T47D (cell line): ENCODE measurements at regions not wholly inside any gene's neighbourhood (a gene's known extent, or its start where the extent isn't known, plus 50 kb on each side); places are given as distances from the start of the nearest gene placed in this dataset.

Source experiments
- DNase-seq, 2 experiments: peaks; one replicate each; pipeline versions ENCODE4 v3.0.0 to v3.0.0-alpha.2; 2011 to 2012; ENCODE audit warnings: low read depth in 1 of 2, low spot score in 1 of 2
- JUND ChIP-seq: IDR thresholded peaks from 2 replicates; pipeline ENCODE4 v1.6.1; 2012; ENCODE audit warnings: low read depth
- in situ Hi-C: cut with HindIII; loops from 2 replicates; pipeline ENCODE4 v1.10.0; 2016; ENCODE audit warnings: low sequenced_read_pairs, low pct_unique_long_range_greater_than_20kb

GRCh38 chr9:108803428-108804065 is 52.2 kb downstream of the ACTL7B start:
- no peak for DNase-seq
- TF ChIP-seq JUND = no peak
- in situ Hi-C loops = no loop called here

GRCh38 chr9:108802967-108803366 is 52.8 kb downstream of the ACTL7B start:
- DNase-seq = no peak
- TF ChIP-seq JUND = no peak
- in situ Hi-C loops = no loop called here

GRCh38 chr9:108801949-108802348 is 53.8 kb downstream of the ACTL7B start:
- TF ChIP-seq JUND = no peak
- in situ Hi-C loops = no loop called here
- no peak for DNase-seq

GRCh38 chr9:108800632-108801099 is 55.1 kb downstream of the ACTL7B start:
- in situ Hi-C loops = no loop called here
- peak in 1 of 2 experiments; percentile 13 for DNase-seq
- TF ChIP-seq JUND = no peak

- in situ Hi-C loops = no loop called here
- no peak for DNase-seq
- no peak for TF ChIP-seq JUND
Observed at GRCh38 chr9:108793573-108793972, 62.2 kb downstream of the ACTL7B start.

- in situ Hi-C loops = no loop called here
- no peak for TF ChIP-seq JUND
- DNase-seq = no peak
Observed at GRCh38 chr9:108789742-108790141, 66.0 kb downstream of the ACTL7B start.

- in situ Hi-C loops = no loop called here
- DNase-seq = no peak
- TF ChIP-seq JUND = no peak
Observed at GRCh38 chr9:108787690-108788048, 68.1 kb downstream of the ACTL7B start.

GRCh38 chr9:108786901-108787689 is 68.7 kb downstream of the ACTL7B start:
- DNase-seq = no peak
- TF ChIP-seq JUND = no peak
- in situ Hi-C loops = no loop called here

- no peak for TF ChIP-seq JUND
- no peak for DNase-seq
- in situ Hi-C loops = no loop called here
Observed at GRCh38 chr9:108786322-108786721, 69.5 kb downstream of the ACTL7B start.

- no peak for TF ChIP-seq JUND
- DNase-seq = no peak
Observed at GRCh38 chr9:108784998-108785397, 70.8 kb downstream of the ACTL7B start.

GRCh38 chr9:108783731-108784495 is 71.9 kb downstream of the ACTL7B start:
- in situ Hi-C loops = no loop called here
- DNase-seq = no peak
- TF ChIP-seq JUND = no peak

More at GRCh38 chr9:108784998-108785397, 70.8 kb downstream of the ACTL7B start:
- in situ Hi-C loops = no loop called here

- no peak for DNase-seq
- TF ChIP-seq JUND = no peak
- in situ Hi-C loops = no loop called here
Observed at GRCh38 chr9:108783326-108783725, 72.5 kb downstream of the ACTL7B start.
